Calu3 (cell line): ENCODE measurements at regions not wholly inside any gene's neighbourhood (a gene's known extent, or its start where the extent isn't known, plus 50 kb on each side); places are given as distances from the start of the nearest gene placed in this dataset.

Source experiments
- BruUV-seq: library from RNA; stranded (reverse); fragments of 400-500 nt; replicated peaks from 2 replicates; lab custom pipeline; 2021; lab: Mats Ljungman, UMichigan
- CTCF ChIA-PET: fragments of 300-600 bp; sonication (Branson Sonifier 250); formaldehyde crosslinking; loops from one replicate; lab custom pipeline; 2022; ENCODE audit warnings: antibody characterized with exemption; lab: Charles Lee
- DNase-seq: peaks from one replicate; pipeline ENCODE4 v3.0.0; 2022
- H3K27ac Mint-ChIP-seq: one replicate; pipeline ENCODE4 v1.8.0; 2022; ENCODE audit warnings: mixed read lengths; ENCODE audit not compliant: unreplicated experiment
- H3K27me3 Mint-ChIP-seq: one replicate; pipeline ENCODE4 v1.8.0; 2022; ENCODE audit warnings: mixed read lengths; ENCODE audit not compliant: unreplicated experiment
- H3K36me3 Mint-ChIP-seq: one replicate; pipeline ENCODE4 v1.8.0; 2022; ENCODE audit warnings: mild to moderate bottlenecking, moderate library complexity, mixed read lengths; ENCODE audit not compliant: insufficient read depth, unreplicated experiment
- H3K4me1 Mint-ChIP-seq: one replicate; pipeline ENCODE4 v1.8.0; 2022; ENCODE audit warnings: mild to moderate bottlenecking, low read depth, mixed read lengths; ENCODE audit not compliant: unreplicated experiment
- H3K4me3 Mint-ChIP-seq: one replicate; pipeline ENCODE4 v1.8.0; 2022; ENCODE audit warnings: mild to moderate bottlenecking, low read depth, moderate library complexity, mixed read lengths; ENCODE audit not compliant: unreplicated experiment
- H3K9me3 Mint-ChIP-seq: one replicate; pipeline ENCODE4 v1.8.0; 2022; ENCODE audit warnings: low read depth, mixed read lengths; ENCODE audit not compliant: unreplicated experiment
- intact Hi-C: fragments of 100-400 bp; cut with micrococcal nuclease; formaldehyde crosslinking; loops from one replicate; pipeline ENCODE4 v1.10.0; 2022; ENCODE audit not compliant: unreplicated experiment
- TF ChIP-seq, protein P1 (sequence below): fragments of 200-600 bp; IDR thresholded peaks from one replicate; pipeline ENCODE4 v1.8.0; 2022; ENCODE audit warnings: antibody characterized with exemption; ENCODE audit not compliant: unreplicated experiment

GRCh38 chr1:187718527-187718926 lies 889.8 kb downstream of the PLA2G4A start:
- no TSS peak for BruUV-seq
- TF ChIP-seq, protein P1, sequence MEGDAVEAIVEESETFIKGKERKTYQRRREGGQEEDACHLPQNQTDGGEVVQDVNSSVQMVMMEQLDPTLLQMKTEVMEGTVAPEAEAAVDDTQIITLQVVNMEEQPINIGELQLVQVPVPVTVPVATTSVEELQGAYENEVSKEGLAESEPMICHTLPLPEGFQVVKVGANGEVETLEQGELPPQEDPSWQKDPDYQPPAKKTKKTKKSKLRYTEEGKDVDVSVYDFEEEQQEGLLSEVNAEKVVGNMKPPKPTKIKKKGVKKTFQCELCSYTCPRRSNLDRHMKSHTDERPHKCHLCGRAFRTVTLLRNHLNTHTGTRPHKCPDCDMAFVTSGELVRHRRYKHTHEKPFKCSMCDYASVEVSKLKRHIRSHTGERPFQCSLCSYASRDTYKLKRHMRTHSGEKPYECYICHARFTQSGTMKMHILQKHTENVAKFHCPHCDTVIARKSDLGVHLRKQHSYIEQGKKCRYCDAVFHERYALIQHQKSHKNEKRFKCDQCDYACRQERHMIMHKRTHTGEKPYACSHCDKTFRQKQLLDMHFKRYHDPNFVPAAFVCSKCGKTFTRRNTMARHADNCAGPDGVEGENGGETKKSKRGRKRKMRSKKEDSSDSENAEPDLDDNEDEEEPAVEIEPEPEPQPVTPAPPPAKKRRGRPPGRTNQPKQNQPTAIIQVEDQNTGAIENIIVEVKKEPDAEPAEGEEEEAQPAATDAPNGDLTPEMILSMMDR, result no peak
- Mint-ChIP-seq H3K4me1 (no peaks in the 10 kb centered on the region), H3K4me3 (no peak overlapping the region), H3K27me3 (no peaks in the 10 kb centered on the region), H3K36me3 (no peaks in the 10 kb centered on the region), H3K9me3 (no peaks in the 10 kb centered on the region), H3K27ac (no peak overlapping the region)
- intact Hi-C loops, result no loop called here
- no peak for DNase-seq
- CTCF ChIA-PET, result no interaction called here

GRCh38 chr1:187721216-187721615 lies 892.5 kb downstream of the PLA2G4A start:
- BruUV-seq, result no TSS peak
- no peak for DNase-seq
- peaks cover 12% of the 10 kb centered on the region for H3K4me1 Mint-ChIP-seq
- H3K27ac Mint-ChIP-seq, result no peak overlapping the region
- H3K4me3 Mint-ChIP-seq, result no peak overlapping the region
- intact Hi-C loops, result no loop called here
- no peaks in the 10 kb centered on the region for H3K27me3 Mint-ChIP-seq
- H3K9me3 Mint-ChIP-seq, result no peaks in the 10 kb centered on the region
- H3K36me3 Mint-ChIP-seq, result no peaks in the 10 kb centered on the region
- CTCF ChIA-PET, result no interaction called here
- TF ChIP-seq, protein P1, result no peak

DNA sequence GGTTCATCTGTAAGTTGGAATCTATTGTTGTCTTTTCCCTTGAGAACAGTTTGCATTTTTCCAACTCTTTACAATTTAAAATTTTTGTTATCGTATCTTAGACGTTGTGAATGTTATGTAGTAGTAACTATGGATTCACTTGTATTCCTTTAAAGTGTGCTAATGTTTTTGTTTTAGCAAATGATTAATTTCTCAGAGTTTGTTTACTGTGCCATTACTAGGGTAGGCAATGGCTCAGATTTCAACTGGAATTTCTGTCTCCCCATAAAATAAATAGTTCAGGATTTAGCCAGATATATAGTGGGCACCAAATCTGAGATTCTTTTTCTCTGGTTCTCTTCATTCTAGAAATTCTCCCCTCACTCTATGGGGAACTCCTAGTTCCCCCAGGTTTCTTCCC lies 896.5 kb downstream of the PLA2G4A start:
- intact Hi-C loops, result no loop called here
- Mint-ChIP-seq H3K4me3 (no peak overlapping the region), H3K36me3 (no peaks in the 10 kb centered on the region), H3K27ac (no peak overlapping the region), H3K9me3 (no peaks in the 10 kb centered on the region), H3K27me3 (no peaks in the 10 kb centered on the region), H3K4me1 (peaks cover 12% of the 10 kb centered on the region)
- no peak for DNase-seq
- CTCF ChIA-PET, result no interaction called here
- TF ChIP-seq, protein P1, result no peak
- BruUV-seq, result no TSS peak

DNA sequence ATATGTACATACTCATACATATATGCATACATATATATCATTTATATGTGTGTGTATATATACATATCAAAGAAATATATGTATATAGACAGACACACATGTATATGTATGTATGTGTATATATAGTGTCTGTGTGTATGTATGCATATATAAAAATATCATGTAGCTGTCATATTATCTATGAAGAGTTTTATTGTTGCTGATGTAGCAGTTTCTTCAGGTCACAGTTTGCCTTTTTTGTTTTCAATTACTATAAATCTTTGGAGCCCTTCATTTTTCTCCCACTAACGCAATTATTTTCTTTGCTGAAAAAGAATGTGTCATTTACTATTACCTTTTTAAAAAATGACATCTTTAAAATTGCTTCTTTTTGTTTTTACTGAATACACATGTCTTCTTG lies 904.5 kb downstream of the PLA2G4A start:
- no peak for DNase-seq
- H3K4me3 Mint-ChIP-seq, result no peak overlapping the region
- H3K27me3 Mint-ChIP-seq, result no peaks in the 10 kb centered on the region
- no TSS peak for BruUV-seq
- H3K36me3 Mint-ChIP-seq, result no peaks in the 10 kb centered on the region
- intact Hi-C loops, result no loop called here
- no peaks in the 10 kb centered on the region for H3K4me1 Mint-ChIP-seq
- no peak overlapping the region for H3K27ac Mint-ChIP-seq
- H3K9me3 Mint-ChIP-seq, result no peaks in the 10 kb centered on the region
- TF ChIP-seq, protein P1, result no peak
- CTCF ChIA-PET, result no interaction called here
